HG02885 (cell line): ENCODE measurements at regions not wholly inside any gene's neighbourhood (a gene's known extent, or its start where the extent isn't known, plus 50 kb on each side); places are given as distances from the start of the nearest gene placed in this dataset.

Experiments
- ATAC-seq: cut with Tn5 transposase; IDR thresholded peaks from one replicate; pipeline ENCODE4 v1.9.1; 2021; ENCODE audit warnings: mild to moderate bottlenecking; ENCODE audit not compliant: unreplicated experiment, poor library complexity

DNA sequence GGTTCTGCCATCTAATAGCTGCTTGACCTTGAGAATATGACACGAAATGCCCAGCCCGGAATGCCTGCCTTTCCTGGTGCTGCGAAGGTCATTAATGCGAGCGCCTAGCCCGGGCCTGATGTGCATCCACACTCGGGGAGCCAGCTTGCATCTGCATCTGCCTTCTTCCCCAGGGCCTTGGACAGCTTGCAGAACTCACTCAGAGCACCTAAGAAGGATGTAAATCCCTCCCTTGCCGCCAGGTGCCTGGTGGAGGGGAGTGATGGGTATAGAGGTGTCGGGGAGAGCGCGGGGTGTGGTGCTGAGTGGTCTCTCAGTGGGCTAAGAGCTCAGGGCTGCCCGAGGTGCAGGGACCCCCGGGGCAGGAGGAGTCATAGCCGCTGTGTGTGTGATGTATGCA is 127.2 kb downstream of the MRPL36 start:
- ATAC-seq: no peak

DNA sequence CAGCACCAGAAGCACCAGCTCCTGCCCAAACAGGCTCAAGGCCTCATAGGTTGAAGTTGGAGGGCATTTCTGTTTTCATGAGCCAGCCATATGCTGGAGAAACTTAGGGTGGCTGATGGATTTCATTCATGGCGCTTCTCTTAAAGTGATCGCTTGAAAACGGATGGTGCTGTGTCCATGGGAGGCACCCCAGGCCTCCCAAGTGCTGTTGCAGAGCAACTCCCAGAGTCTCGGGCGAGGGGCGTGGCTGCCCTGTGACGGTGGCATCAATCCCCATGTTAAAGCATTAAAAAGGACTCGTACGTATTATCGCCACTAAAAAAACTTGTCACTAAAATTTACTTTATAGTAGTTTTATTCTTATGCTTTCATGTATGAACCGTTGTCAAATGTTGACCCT is 128.3 kb downstream of the MRPL36 start:
- ATAC-seq: no peak

DNA sequence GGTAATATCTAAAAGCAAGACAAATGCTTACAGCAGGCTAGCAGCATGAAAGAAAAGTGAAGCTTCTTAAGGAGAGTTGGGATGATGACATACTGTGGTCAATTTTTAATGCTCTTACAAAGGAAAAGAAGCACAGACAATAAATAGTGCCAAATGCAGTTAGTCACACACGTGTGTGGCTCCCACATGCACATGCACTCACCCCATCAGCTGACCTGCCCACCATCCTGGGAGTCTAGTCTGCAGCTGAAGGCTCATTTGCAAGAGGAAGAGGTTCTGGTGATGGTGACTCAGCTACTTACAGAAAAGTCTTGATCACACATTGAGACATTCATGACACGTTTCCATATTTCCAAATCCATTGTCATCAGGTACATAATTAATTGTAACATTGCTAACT is 129.3 kb downstream of the MRPL36 start:
- no peak for ATAC-seq

DNA sequence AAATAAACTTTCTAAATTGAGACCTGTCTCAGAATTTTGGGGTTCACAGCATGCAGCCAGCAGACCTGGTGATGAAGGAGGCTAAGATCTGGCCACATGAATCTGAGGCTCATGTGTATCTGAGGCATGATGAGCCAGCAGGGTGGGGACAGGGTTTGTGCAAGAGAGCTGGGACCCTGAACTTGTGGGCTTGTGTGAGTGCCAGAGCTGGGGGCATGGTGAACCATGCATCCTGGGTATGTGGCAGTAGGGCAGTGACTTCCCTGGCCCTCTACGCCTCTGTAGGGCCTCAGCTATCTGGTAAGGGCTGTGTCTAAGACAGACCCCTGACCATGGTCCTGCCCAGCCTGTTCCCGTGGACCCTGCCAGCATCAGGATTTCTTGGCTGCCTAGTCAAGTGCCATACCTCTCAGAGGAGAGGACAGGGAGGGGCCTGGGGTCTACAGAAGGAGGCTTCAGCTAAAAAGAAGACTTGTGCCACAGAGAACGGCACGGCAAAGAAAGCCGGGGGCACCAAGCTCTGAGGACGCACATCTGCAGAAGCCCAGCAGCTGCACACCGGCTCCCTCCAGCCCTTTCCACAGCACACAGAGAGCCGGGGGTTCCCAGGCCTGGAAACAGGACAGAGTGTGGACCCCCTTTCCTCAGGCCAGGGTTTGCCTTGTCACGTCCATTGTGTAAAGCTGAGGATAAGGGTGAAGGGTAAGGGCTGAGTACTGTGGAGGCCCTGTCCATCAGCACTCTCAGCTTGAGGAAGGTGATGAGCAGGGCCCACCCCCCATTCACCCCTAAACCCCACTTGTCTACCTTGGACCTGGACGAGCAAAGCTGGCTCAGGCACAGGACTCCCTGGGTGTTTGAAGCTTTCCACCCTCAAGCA is 130.1 kb downstream of the MRPL36 start:
- no peak for ATAC-seq

DNA sequence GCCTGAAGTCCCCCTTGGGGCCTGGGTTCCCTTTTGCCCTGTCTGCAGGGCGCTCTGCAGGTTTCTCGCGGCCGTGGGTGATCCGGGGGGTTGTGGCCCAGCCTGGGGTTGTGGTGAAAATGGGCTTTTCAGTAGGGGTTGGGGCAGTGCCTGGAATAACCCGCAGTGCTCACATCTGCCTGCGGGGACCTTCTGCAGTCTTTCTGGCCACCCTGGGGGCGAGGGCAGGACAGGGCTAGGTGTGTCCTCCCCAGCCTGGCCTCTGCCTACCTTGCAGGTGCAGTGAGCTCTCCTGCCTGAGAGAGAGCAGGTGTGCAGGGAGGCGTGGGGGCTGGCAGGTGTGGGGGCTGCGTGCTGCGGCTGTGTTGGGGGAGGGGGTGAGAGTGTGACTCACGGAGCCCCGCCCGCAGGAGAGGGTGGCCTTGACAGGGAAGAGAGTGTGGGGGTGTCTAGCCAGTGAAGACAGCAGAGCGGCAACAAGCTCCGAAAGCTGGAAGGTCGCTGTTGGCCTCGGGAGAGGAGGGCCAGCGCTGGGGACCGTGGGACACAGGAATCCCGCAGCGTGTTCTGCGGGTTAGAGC is 131.4 kb downstream of the MRPL36 start:
- ATAC-seq: no peak

DNA sequence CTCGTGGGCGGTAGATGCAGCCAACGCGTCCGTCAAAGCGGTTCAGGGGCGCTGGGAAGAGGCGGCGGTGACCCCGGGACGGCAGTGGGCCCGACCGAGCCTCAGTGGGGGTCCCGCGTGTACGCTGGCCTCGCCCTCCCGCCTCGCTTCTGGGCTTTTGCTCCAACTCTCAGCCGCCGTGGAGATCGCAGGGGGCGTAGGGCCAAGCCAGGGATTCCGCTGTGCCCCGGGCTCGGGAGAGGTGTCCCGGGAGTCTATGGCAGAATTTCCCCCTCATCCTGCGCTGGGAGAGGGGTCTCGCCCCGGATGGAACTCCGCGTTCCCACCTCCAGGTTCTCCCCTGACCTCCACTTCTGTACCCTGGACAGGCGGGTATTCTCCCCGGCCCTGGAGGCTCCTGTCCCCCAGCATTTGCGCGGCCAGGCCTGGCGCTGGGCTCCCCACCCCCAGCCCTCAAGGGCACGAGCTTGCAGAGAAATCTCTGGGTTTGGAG is 131.9 kb downstream of the MRPL36 start:
- no peak for ATAC-seq

DNA sequence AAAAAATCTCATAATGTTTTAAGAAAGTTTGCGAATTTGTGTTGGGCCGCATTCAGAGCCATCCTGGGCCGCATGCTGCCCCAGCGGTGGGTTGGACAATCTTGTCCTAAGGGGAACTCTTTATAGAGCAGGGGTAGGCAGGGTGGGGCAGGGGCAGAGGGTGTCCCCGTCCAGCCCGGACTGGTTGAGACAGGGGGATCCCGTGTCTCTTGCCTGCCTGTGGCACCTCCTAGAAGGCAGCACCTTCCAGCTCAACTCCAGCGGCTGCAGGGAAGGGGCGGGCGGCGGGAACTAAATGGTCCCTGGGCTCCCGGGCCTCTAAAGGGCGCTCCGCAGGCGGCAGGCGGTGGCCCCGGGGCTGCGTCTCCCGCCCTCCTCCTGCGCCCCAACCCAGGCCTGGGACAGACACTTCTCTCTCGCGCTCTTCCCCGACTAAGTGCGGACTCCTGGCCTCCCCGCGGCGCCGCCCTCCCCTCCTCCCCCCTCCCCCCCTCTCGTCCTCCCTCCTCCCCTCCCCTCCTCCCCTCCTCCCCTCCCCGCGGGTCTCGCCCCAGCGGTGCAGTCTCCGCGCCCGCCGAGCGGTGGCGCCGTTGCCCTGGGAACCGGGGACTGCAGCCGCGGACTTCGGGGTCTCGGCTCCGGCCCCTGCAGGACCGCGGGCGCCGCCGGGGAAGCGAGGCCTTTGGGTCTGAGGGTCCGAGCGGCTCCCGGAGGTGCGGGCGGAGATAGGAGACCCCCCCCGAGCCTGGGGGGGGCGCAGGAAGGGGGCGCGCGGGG is 132.6 kb downstream of the MRPL36 start:
- no peak for ATAC-seq

DNA sequence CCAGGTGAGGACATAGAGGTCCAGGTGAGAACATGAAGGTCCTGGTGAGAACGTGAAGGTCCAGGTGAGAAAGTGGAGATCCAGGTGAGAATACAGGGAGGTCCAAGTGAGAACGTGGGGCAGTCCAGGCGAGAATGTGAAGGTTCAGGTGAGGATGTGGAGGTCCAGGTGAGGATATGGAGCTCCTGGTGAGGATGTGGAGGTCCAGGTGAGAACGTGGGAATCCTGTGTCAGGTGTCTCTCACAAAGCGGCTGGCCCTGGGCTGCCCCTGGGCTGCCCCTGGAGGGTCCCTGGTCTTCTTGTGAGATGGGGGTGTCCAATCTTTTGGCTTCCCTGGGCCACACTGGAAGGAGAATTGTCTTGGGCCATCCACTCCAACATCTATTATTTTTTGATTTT is 133.4 kb downstream of the MRPL36 start:
- ATAC-seq: no peak

DNA sequence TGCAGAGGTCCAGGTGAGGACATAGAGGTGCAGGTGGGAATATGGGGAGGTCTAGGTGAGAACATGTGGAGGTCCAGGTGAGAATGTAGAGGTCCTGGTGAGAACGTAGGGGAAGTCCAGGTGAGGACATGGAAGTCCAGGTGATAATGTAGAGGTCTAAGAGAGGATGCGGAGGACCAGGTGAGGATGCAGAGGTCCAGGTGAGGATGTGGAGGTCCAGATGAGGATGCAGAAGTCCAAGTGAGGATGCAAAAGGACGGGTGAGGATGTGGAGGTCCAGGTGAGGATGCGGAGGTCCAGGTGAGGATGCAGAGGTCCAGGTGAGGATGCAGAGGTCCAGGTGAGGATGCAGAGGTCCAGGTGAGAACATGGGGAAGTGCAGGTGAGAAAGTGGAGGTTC is 133.8 kb downstream of the MRPL36 start:
- ATAC-seq: no peak

DNA sequence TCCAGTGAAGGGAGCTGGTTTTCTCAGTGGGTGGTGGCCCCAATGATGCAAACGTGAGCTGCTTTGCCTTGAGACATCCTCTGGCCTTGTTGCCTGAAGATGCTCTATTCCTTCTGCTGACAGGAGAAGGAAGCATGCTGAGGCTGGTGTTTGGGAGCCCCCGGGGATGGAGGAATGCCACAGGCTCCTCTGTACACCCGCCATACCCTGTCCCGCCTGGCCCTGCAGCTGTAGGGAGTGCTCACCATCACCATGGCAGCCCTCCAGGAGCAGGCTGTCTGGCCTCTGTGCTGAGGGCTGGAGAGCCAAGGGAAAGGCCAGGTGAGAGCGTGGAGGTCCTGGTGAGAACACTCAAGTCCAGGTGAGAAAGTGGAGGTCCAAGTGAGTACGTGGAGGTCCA is 134.4 kb downstream of the MRPL36 start:
- ATAC-seq: no peak

DNA sequence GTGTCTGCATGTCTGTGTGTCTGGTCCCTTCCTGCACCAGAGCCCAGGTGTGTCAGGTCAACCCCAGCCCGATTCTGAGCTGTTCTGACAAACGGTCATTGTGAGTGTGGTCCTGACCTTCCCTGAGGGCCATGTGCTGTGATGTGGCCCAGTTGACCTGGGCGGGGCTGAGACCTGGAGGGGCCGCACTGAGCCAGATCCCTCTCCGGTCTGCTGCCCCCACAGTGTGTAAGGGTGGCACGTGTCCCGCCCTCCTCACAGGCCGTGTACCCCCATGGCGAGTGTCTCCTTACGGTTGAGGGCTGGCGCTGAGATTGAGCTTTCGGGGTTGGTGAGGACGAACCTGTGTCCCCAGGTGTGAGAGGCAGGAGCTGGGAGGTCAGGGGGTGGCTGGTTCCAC is 136.5 kb downstream of the MRPL36 start:
- ATAC-seq: no peak

DNA sequence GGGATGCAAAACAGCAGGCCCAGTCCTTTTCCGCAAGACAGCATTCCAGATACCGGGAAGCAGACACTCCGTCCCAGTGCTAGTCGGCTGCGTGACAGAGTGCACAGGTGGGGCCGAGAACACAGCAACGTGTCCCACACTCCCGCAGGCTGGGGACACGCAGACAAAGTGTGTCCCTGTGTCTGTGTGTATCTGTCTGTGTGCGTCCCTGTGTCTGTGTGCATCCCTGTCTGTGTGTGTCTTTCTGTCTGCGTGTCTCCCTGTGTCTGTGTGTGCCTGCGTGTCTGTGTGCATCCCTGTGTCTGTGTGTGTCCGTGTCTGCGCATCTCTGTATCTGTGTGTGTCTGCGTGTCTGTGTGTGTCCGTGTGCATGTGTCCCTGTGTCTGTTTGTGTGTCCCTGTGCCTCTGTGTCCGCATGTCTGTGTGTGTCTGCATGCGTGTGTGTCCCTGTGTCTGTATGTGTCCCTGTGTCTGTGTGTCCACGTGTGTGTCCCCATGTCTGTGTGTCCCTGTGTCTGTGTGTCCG is 137.0 kb downstream of the MRPL36 start:
- ATAC-seq: no peak

DNA sequence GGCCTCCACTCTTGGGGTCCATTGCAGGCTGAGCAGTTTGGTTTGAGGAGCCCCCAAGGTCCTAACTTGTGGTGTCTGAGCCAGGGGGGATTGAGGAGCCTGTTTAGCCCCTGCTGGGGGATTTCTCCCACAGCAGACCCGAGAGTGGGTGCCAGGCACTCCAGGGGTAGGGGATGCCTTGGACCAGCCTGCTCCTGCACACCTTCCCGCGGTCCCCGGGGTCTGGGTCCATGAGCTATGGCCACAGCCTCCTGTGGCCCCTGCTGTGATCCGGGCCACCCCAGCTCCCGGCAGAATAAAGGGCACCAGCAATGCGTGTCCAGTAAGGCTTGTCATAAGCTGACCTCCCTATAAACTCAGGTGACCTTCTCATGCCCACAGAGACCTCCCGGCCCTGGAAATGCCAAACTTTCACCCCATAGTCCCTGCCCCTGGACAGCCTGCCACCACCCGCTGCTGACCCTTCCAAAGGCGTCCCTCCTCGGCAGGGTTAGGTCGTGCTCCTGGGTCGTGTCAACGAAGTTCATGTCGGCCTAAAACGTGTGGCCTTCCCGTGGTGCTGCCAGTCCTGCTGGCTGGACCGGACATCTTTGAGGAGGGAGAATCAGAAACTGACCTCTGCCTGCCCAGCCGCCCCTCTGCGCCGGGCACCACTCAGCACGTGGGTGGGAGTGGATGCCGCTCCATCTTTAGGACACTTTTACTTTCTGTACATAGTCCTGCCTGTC is 137.6 kb downstream of the MRPL36 start:
- ATAC-seq: no peak

DNA sequence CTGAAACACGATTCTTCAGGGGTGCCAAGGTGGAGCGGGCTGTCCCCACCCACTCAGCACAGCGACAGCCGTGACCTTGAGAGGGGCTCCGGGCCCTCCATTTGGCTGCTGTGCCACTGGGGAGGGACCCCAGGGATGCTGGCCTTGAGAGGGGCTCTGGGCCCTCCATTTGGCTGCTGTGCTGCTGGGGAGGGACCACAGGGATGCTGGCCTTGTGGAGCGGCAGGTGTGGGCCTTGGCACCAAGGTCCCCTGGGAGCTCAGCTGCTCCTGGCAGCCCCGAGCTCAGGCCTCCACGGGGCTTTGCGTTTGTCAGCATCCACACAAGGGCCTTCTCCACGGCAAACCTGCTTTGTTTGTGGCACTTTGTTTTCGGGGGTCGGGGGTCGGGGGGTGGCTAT is 137.6 kb upstream of the LPCAT1 start:
- ATAC-seq: no peak

DNA sequence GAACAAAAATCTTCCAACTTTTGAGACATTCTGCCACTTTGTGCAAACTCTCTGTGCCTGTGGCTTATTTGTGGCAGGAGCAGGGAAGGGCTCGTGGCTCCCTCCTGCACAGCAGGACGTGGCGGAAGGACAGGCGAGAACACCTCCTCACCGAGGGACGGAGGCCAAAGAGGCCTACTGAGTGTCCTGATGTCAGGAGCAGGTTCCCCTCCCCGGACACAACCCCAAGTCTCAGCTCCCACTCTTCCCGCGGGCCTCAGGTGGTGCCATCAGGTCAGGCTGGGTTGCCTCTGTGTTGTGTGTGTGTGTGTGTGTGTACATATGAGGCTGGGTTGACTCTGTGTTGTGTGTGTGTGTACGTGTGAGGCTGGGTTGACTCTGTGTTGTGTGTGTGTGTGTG is 136.8 kb upstream of the LPCAT1 start:
- no peak for ATAC-seq

DNA sequence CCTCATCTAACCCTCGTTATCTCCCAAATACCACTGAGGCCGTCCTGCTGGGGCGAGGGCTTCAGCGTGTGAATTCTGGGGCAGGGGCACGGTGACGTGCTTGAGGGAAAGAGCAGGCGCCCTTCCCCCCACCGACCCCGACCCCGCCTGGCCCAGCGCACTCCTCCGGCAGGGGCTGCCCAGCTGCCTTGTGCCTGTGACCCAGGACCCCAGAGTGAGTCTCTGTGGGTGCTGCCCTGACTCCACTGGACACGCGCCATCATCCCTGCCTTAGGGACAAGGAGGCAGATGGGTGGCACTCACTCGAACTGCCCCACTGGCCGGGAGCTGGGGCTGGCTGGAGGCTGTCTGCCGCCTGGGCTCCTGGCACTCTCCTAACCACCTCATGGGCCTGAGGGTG is 136.2 kb upstream of the LPCAT1 start:
- ATAC-seq: no peak

DNA sequence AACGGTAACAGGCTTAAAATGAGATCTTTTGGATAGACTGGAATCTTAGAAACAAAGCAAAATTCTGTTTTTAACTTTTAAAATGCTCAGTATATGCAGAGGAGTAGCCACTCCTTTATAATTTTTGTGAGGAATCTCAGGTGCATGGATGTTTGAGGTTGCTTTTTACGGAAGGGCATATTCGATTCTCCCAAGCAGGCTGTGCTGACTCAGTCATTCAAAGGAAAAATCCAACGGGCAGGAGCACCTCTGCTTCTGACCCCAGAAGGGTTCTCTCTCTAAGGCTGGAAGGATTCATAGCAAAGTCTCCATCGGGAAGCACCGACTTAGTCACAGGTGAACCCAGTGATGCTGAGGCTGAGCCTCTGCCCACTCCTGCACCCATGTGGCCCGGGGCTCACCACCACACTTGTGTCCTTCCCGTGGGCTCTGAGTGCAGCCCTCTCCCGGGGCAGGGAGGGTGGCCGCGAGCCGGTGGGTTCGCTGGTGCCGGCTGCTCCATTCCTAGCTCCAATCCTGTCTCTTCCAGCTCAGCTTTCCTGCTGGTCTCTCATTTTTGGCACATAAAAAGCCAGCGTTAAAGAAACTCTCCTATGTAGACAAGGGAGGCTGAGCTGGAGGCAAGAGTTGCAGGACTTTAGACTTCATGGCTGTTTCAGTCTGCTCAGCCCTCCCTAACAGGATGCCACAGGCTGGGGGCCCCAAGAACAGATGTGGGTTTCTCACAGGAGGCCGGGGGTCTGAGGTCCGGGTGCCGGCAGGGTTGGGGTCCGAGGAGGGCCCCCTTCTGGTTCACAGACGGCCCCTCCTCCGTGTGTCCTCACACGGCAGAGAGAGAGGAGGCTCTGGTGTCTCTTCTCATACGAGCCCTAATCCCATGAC is 135.6 kb upstream of the LPCAT1 start:
- no peak for ATAC-seq

DNA sequence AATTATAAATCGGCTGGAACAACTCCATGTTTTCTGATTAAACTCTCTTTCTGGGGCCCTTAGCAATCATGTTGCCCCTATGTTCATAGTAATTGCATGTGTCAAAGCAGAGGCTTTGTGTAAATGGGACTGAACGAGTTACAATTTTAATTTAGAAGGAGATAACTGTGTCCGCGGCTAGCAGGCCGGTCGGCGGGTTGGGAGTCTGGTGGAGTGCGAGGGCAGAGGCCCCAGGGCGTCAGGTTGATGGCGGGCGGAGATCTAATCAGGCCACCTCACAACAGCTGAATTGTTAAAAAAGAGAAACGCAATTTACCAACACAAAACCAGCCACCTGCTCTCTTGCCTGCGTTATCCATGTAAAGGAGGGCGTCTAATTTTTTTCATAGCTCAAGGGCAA is 134.9 kb upstream of the LPCAT1 start:
- no peak for ATAC-seq

DNA sequence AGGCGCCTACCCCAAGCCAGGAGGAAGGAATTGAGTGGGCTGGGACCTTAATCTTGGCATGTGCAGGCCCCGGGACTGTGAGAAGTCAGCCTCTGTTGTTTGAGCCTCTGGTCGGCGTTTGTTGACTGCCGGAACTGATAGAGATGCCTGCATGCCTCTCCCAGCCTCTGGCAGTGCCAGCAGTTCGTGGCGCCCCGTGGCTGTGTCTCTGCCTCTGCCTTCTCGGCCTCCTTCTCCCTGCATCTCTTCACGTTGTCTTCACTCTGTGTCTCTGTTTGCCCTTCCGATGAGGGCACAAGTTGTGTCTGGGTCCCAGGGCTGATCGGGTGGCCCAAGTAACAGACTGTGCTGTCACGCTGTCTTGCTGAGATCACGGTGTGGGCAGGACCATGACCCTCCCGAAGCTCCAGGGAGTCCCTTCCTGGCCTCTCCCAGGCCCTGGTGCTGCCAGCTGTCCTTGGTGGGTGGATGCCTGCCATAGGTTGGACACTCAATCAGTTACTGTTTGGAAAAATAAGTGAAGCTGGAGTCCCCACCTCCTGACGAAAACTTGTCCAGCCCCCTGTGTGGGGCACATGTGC is 133.5 kb upstream of the LPCAT1 start:
- no peak for ATAC-seq
